SU-DHL-6 (cell line): ENCODE measurements at regions not wholly inside any gene's neighbourhood (a gene's known extent, or its start where the extent isn't known, plus 50 kb on each side); places are given as distances from the start of the nearest gene placed in this dataset.

ENCODE experiments used
- CTCF ChIP-seq: fragments of 200-600 bp; sonication (generic); IDR thresholded peaks from one replicate; pipeline ENCODE4 v1.5.1; 2017; ENCODE audit warnings: antibody characterized with exemption, mild to moderate bottlenecking, low read length, moderate library complexity; ENCODE audit not compliant: insufficient read depth, poor library complexity, severe bottlenecking
- EZH2phosphoT487 ChIP-seq: fragments of 200-600 bp; sonication (generic), shearing (Covaris generic); conservative IDR thresholded peaks from 2 replicates; pipeline ENCODE4 v1.6.1; 2018; ENCODE audit warnings: mild to moderate bottlenecking, antibody characterized with exemption, low read length, moderate library complexity, mixed read lengths

DNA sequence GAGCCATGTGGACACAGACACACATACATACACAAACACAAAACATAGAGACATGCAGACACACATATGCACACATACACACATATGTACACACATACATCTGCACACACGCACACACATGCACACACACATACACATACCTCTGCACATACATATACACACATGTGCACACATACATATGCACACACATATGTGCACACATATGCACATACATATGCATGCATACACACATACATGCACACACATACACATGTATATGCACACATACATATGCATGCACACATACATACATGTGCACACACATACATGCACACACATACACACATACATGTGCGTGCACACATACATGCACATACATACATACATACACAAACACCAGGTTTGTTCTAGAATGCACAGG lies 236.3 kb upstream of the FOXK1 start:
- TF ChIP-seq CTCF (no peak), EZH2phosphoT487 (no peak)
